GM12878 (cell line): ENCODE measurements at regions not wholly inside any gene's neighbourhood (a gene's known extent, or its start where the extent isn't known, plus 50 kb on each side); places are given as distances from the start of the nearest gene placed in this dataset.
A peak's percentile ranks its signal among the peaks of the same experiment; 100 is the strongest.

Experiments used
- ATAC-seq: fragments of 200-7000 bp; cut with Tn5 transposase; 3 replicates; pipeline ENCODE4 v1.9.1; 2020; ENCODE audit warnings: mild to moderate bottlenecking, moderate library complexity
- BruUV-seq: library from RNA; stranded (reverse); fragments of 400-500 nt; replicated peaks from 2 replicates; lab custom pipeline; 2021; lab: Mats Ljungman, UMichigan
- CTCF ChIA-PET: fragments of 300-600 bp; sonication (Branson Sonifier 250); formaldehyde crosslinking; extraction: SDS; loops from one replicate; lab custom pipeline; 2021; ENCODE audit warnings: inconsistent platforms; lab: Yijun Ruan, JAX
- POLR2A ChIA-PET: fragments of 350-600 bp; formaldehyde crosslinking; extraction: SDS; loops from one replicate; lab custom pipeline; 2021; ENCODE audit warnings: inconsistent platforms; lab: Charles Lee
- RAD21 ChIA-PET: fragments of 300-600 bp; sonication (Branson Sonifier 250); formaldehyde crosslinking; loops from one replicate; lab custom pipeline; 2023; ENCODE audit warnings: antibody characterized with exemption; ENCODE audit not compliant: unreplicated experiment; lab: Charles Lee
- SMC1A ChIA-PET: fragments of 300-600 bp; sonication (Branson Sonifier 250); formaldehyde crosslinking; loops from one replicate; lab custom pipeline; 2023; ENCODE audit not compliant: unreplicated experiment, uncharacterized antibody; lab: Charles Lee
- DNase-seq: peaks from one replicate; pipeline ENCODE4 v3.0.0-alpha.2; 2011; ENCODE audit warnings: low read depth, low spot score
- FAIRE-seq: peaks from 3 replicates; lab custom pipeline; 2011; peaks lifted over from hg19 to GRCh38; lab: Jason Lieb, UNC
- H2AFZ ChIP-seq: 2 replicates; pipeline ENCODE4 v1.6.0; 2011; ENCODE audit warnings: low read depth, low read length, control low read depth; ENCODE audit not compliant: control insufficient read depth
- H3K27ac ChIP-seq: 2 replicates; pipeline ENCODE4 v1.5.1; 2011; ENCODE audit warnings: control low read depth; ENCODE audit not compliant: control insufficient read depth, insufficient read depth
- H3K27me3 ChIP-seq, 2 experiments: replicated peaks in 1 of 2; 2 replicates each; pipeline versions ENCODE4 v1.6.0 to v1.6.1; 2011; ENCODE audit warnings: low read length in 1 of 2; ENCODE audit not compliant: control insufficient read depth in 2 of 2, insufficient read depth in 2 of 2
- H3K36me3 ChIP-seq, 2 experiments: 2 replicates each; pipeline ENCODE4 v1.5.1; 2011; ENCODE audit warnings: low read length in 1 of 2; ENCODE audit not compliant: control insufficient read depth in 2 of 2, insufficient read depth in 2 of 2
- H3K4me1 ChIP-seq: 2 replicates; pipeline ENCODE4 v1.6.1; 2011; ENCODE audit warnings: mild to moderate bottlenecking, low read length, moderate library complexity, mixed read lengths; ENCODE audit not compliant: control insufficient read depth, insufficient read depth
- H3K4me2 ChIP-seq: 2 replicates; pipeline ENCODE4 v1.6.0; 2011; ENCODE audit warnings: control low read depth; ENCODE audit not compliant: control insufficient read depth, insufficient read depth
- H3K4me3 ChIP-seq: fragments of 200-600 bp; sonication (generic); 2 replicates; pipeline ENCODE4 v1.5.1; 2016
- H3K79me2 ChIP-seq: 2 replicates; pipeline ENCODE4 v1.6.0; 2011; ENCODE audit warnings: low read length; ENCODE audit not compliant: control insufficient read depth, insufficient read depth
- H3K9ac ChIP-seq: 2 replicates; pipeline ENCODE4 v1.8.0; 2011; ENCODE audit warnings: low read length, control low read depth, mixed read lengths; ENCODE audit not compliant: control insufficient read depth, insufficient read depth
- H3K9me3 ChIP-seq: replicated peaks from 3 replicates; pipeline ENCODE4 v1.5.1; 2011; ENCODE audit warnings: mild to moderate bottlenecking, low read length; ENCODE audit not compliant: control insufficient read depth, insufficient read depth
- H4K20me1 ChIP-seq: 2 replicates; pipeline ENCODE4 v1.6.0; 2011; ENCODE audit not compliant: control insufficient read depth, insufficient read depth
- ATF7 ChIP-seq: fragments of 450-650 bp; IDR thresholded peaks from 2 replicates; pipeline ENCODE4 v1.6.1; 2016; ENCODE audit warnings: low read depth, mild to moderate bottlenecking
- BMI1 ChIP-seq: fragments of 450-650 bp; IDR thresholded peaks from 2 replicates; pipeline ENCODE4 v1.6.1; 2016; ENCODE audit warnings: mild to moderate bottlenecking, moderate library complexity, borderline replicate concordance
- CUX1 ChIP-seq: IDR thresholded peaks from 2 replicates; pipeline ENCODE4 v1.6.1; 2012; ENCODE audit warnings: improper control_type of control experiment, low read depth, low read length; ENCODE audit not compliant: insufficient replicate concordance
- DPF2 ChIP-seq: fragments of 450-650 bp; IDR thresholded peaks from 2 replicates; pipeline ENCODE4 v1.6.1; 2017; ENCODE audit warnings: mild to moderate bottlenecking
- E4F1 ChIP-seq: fragments of 450-650 bp; IDR thresholded peaks from 2 replicates; pipeline ENCODE4 v1.6.1; 2018; ENCODE audit warnings: borderline replicate concordance, mild to moderate bottlenecking; ENCODE audit not compliant: partially characterized antibody
- EZH2 ChIP-seq: IDR thresholded peaks from 2 replicates; pipeline ENCODE4 v1.6.1; 2012; ENCODE audit warnings: low read depth, mild to moderate bottlenecking, control low read depth, inconsistent platforms, low read length, borderline replicate concordance; ENCODE audit not compliant: control insufficient read depth
- GABPA ChIP-seq: IDR thresholded peaks from 2 replicates; pipeline ENCODE4 v1.6.1; 2014; ENCODE audit warnings: antibody characterized with exemption, low read depth, mild to moderate bottlenecking, inconsistent platforms
- HDGF ChIP-seq: fragments of 450-650 bp; IDR thresholded peaks from 2 replicates; pipeline ENCODE4 v1.6.1; 2016; ENCODE audit warnings: antibody characterized with exemption
- KAT2A ChIP-seq: conservative IDR thresholded peaks from 2 replicates; pipeline ENCODE4 v1.6.1; 2011; ENCODE audit warnings: low read depth, low read length; ENCODE audit not compliant: control insufficient read depth
- KLF5 ChIP-seq: fragments of 450-650 bp; IDR thresholded peaks from 2 replicates; pipeline ENCODE4 v1.6.1; 2014; ENCODE audit warnings: mild to moderate bottlenecking; ENCODE audit not compliant: partially characterized antibody
- MYB ChIP-seq: fragments of 150-350 bp; IDR thresholded peaks from 2 replicates; pipeline ENCODE4 v1.6.1; 2014; ENCODE audit warnings: mild to moderate bottlenecking, low read depth, low read length, borderline replicate concordance
- NFIC ChIP-seq: IDR thresholded peaks from 2 replicates; pipeline ENCODE4 v1.6.1; 2012; ENCODE audit warnings: low read depth, mild to moderate bottlenecking, inconsistent platforms, low read length, moderate library complexity
- RB1 ChIP-seq: fragments of 450-650 bp; formaldehyde crosslinking; IDR thresholded peaks from 2 replicates; pipeline ENCODE4 v1.6.1; 2017; ENCODE audit warnings: mild to moderate bottlenecking, borderline replicate concordance
- SMAD1 ChIP-seq: fragments of 450-650 bp; IDR thresholded peaks from 2 replicates; pipeline ENCODE4 v1.6.1; 2018; ENCODE audit warnings: mild to moderate bottlenecking, low read depth; ENCODE audit not compliant: partially characterized antibody
- SPI1 ChIP-seq: IDR thresholded peaks from 2 replicates; pipeline ENCODE4 v1.6.1; 2011; ENCODE audit warnings: low read depth, mild to moderate bottlenecking, low read length, moderate library complexity, borderline replicate concordance; ENCODE audit not compliant: insufficient read depth
- SREBF2 ChIP-seq: IDR thresholded peaks from 2 replicates; pipeline ENCODE4 v1.6.1; 2012; ENCODE audit warnings: mild to moderate bottlenecking, low read length
- YY1 ChIP-seq: IDR thresholded peaks from 2 replicates; pipeline ENCODE4 v1.6.1; 2011; ENCODE audit warnings: low read depth, mild to moderate bottlenecking, low read length
- WGBS: methylation state at CpG from one replicate; pipeline ENCODE4 v1.1.6; 2016; ENCODE audit warnings: low lambda C conversion rate; ENCODE audit not compliant: insufficient replicate concordance, insufficient coverage; ENCODE audit errors: missing lambda C conversion rate; 5-methylcytosine and 5-hydroxymethylcytosine counted together
- in situ Hi-C: fragments of 300-500 bp; cut with MboI; formaldehyde crosslinking; loops from 9 replicates; pipeline ENCODE4 v1.14.3; 2018; ENCODE audit warnings: mixed read lengths
- intact Hi-C: fragments of 100-400 bp; cut with micrococcal nuclease; formaldehyde crosslinking; loops from one replicate; pipeline ENCODE4 v1.14.2; 2022; ENCODE audit not compliant: unreplicated experiment

GRCh38 chr3:72444656-72445223, 403.5 kb downstream of the SHQ1 start:
- peaks cover 4% of the 10 kb centered on the region for H4K20me1 ChIP-seq
- no peaks in the 10 kb centered on the region for H3K9me3 ChIP-seq
- intact Hi-C loops (loop anchor here (5.0 to 10.0 kb wide), 7 partner anchors 138 to 570 kb away; no protein-coding TSS in a partner anchor), in situ Hi-C loops (no loop called here)
- H3K4me3 ChIP-seq = peak overlapping the region; percentile 95
- H3K4me2 ChIP-seq = peak overlapping the region; percentile 82
- SMC1A ChIA-PET = interaction anchor here (1.1 kb wide), 1 partner anchor 374 kb away, joined by 4 read pairs; no protein-coding TSS in a partner anchor
- ATAC-seq = peak; percentile 34
- POLR2A ChIA-PET = no interaction called here
- CTCF ChIA-PET = interaction anchor here (0.7 kb wide), 1 partner anchor 570 kb away, joined by 3 read pairs; no protein-coding TSS in a partner anchor
- H3K27ac ChIP-seq = peak overlapping the region; percentile 48; the same call in 1 of the 2 replicates
- H3K36me3 ChIP-seq = no peaks in the 10 kb centered on the region; a peak in 1 of 4 replicates
- peaks cover 65% of the 10 kb centered on the region for H3K79me2 ChIP-seq
- DNase-seq = no peak
- RAD21 ChIA-PET = interaction anchor here (1.3 kb wide), 1 partner anchor 38 kb away, joined by 3 read pairs; no protein-coding TSS in a partner anchor
- H3K27me3 ChIP-seq = no peaks in the 10 kb centered on the region
- no peak overlapping the region for H2AFZ ChIP-seq
- peaks cover 17% of the 10 kb centered on the region for H3K4me1 ChIP-seq
- no peak for FAIRE-seq
- no TSS peak for BruUV-seq
- H3K9ac ChIP-seq = peak overlapping the region; percentile 5; the same call in 1 of the 2 replicates
- whole genome bisulfite sequencing = 19% methylated on average over 7 of the region's 7 CpGs
- TF ChIP-seq KAT2A (no peak), E4F1 (no peak), KLF5 (no peak), EZH2 (no peak), HDGF (no peak), SPI1 (no peak), YY1 (no peak), RB1 (no peak), CUX1 (no peak), BMI1 (no peak), ATF7 (no peak), MYB (no peak), GABPA (no peak), SMAD1 (no peak), SREBF2 (no peak), NFIC (peak; percentile 50; the same call in 1 of the 2 replicates), DPF2 (no peak)
